ENCODE measurements at regions not wholly inside any gene's neighbourhood (a gene's known extent, or its start where the extent isn't known, plus 50 kb on each side); places are given as distances from the start of the nearest gene placed in this dataset.

DNA sequence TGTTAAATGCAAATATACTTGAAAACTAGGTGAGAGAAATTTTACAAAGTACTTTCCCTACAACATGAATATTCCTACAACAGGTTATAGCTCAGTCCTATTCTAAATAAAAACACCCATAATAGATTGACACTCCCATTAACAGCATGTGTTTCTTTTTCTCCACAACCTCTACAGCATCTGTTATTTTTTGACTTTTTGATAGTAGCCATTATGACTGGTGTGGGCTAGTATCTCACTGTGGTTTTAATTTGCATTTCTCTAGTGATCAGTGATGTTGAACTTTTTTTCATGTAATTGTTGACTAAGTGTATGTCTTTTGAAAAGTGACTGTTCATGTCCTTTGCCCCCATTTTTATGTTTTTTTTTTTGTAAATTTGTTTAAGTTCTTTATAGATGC is 1506.1 kb upstream of the CDH9 start:
- no peaks in the 10 kb centered on the region for H3K36me3 ChIP-seq (ENCODE audit: control insufficient read depth in 2 of 3, insufficient read depth in 3 of 3, low read length in 3 of 3)
- H3K27ac ChIP-seq (ENCODE audit: low read depth in 2 of 2, low read length in 2 of 2) = no peak overlapping the region
- no peaks in the 10 kb centered on the region for H3K27me3 ChIP-seq (ENCODE audit: control insufficient read depth, insufficient read depth, low read length)
- H3K9me3 ChIP-seq (ENCODE audit: control insufficient read depth in 2 of 3, insufficient read depth in 1 of 3, low read length in 3 of 3) = no peaks in the 10 kb centered on the region
- FAIRE-seq = no peak
- H3K9ac ChIP-seq (ENCODE audit: low read length in 3 of 3) = no peak overlapping the region
- no peak for DNase-seq
- no peaks in the 10 kb centered on the region for H3K4me1 ChIP-seq (ENCODE audit: control insufficient read depth in 2 of 3, insufficient read depth in 2 of 3, low read depth in 1 of 3, low read length in 3 of 3)
- TF ChIP-seq, protein P1, sequence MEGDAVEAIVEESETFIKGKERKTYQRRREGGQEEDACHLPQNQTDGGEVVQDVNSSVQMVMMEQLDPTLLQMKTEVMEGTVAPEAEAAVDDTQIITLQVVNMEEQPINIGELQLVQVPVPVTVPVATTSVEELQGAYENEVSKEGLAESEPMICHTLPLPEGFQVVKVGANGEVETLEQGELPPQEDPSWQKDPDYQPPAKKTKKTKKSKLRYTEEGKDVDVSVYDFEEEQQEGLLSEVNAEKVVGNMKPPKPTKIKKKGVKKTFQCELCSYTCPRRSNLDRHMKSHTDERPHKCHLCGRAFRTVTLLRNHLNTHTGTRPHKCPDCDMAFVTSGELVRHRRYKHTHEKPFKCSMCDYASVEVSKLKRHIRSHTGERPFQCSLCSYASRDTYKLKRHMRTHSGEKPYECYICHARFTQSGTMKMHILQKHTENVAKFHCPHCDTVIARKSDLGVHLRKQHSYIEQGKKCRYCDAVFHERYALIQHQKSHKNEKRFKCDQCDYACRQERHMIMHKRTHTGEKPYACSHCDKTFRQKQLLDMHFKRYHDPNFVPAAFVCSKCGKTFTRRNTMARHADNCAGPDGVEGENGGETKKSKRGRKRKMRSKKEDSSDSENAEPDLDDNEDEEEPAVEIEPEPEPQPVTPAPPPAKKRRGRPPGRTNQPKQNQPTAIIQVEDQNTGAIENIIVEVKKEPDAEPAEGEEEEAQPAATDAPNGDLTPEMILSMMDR (IDR thresholded peaks at IDR 0.05; ENCODE audit: borderline replicate concordance, extremely low read depth, insufficient read depth) = no peak
- no peak overlapping the region for H3K4me3 ChIP-seq (ENCODE audit: low read length in 3 of 3)
- intact Hi-C loops (cut with DNase I) = no loop called here

DNA sequence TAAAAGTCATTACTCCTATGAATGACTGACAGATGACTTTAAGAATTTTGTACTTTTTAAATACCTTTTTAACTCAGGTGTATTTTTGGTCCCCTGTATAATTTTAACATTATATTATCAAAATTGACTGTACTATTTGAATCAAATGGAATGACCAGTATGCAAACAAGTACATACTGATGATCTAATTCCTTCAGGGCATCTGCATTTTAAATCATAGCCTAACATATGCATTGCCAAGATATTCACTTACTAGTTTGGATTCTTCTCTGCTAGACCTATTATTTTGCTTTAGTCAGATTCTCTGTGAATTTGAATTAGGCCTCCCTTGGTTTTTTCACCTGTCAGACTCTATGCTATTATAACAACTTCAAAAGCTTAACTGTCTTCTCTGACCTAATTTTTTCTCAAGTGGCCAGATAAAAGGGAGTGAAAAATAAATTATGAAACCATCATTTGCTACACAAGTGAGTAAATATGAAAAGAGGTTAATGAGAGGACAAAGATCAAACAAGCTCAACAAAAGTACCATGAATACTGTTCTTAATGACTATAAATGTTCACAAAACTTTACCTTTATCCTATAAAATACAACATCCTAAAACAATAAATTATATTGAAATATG is 1505.2 kb upstream of the CDH9 start:
- Histone ChIP-seq H3K27me3 (ENCODE audit: control insufficient read depth, insufficient read depth, low read length) (no peaks in the 10 kb centered on the region), H3K4me1 (ENCODE audit: control insufficient read depth in 2 of 3, insufficient read depth in 2 of 3, low read depth in 1 of 3, low read length in 3 of 3) (no peaks in the 10 kb centered on the region), H3K27ac (ENCODE audit: low read depth in 2 of 2, low read length in 2 of 2) (no peak overlapping the region), H3K9me3 (ENCODE audit: control insufficient read depth in 2 of 3, insufficient read depth in 1 of 3, low read length in 3 of 3) (no peaks in the 10 kb centered on the region), H3K4me3 (ENCODE audit: low read length in 3 of 3) (no peak overlapping the region), H3K36me3 (ENCODE audit: control insufficient read depth in 2 of 3, insufficient read depth in 3 of 3, low read length in 3 of 3) (no peaks in the 10 kb centered on the region), H3K9ac (ENCODE audit: low read length in 3 of 3) (no peak overlapping the region)
- intact Hi-C loops (cut with DNase I) = no loop called here
- no peak for DNase-seq
- no peak for FAIRE-seq
- TF ChIP-seq, protein P1 (IDR thresholded peaks at IDR 0.05; ENCODE audit: borderline replicate concordance, extremely low read depth, insufficient read depth) = no peak

DNA sequence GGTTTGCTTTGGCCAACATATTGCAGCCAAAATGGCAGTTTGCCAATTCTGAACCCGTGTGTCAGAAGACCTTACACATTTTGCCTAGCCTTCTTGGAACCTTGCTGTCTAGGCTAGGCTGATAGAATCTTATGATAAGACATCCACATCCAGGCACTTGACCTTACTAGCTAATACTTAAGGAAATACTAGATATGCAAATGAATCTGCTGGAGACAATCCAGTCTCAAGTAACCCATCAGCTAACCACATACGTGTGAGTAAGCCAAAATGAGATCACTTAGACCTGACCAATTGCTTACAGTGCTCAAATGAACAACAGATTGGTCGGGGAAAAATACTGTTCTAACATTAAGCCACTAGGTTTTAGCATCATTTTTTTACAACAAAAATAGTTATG is 1504.6 kb upstream of the CDH9 start:
- Histone ChIP-seq H3K9me3 (ENCODE audit: control insufficient read depth in 2 of 3, insufficient read depth in 1 of 3, low read length in 3 of 3) (no peaks in the 10 kb centered on the region), H3K27me3 (ENCODE audit: control insufficient read depth, insufficient read depth, low read length) (no peaks in the 10 kb centered on the region), H3K4me1 (ENCODE audit: control insufficient read depth in 2 of 3, insufficient read depth in 2 of 3, low read depth in 1 of 3, low read length in 3 of 3) (no peaks in the 10 kb centered on the region), H3K9ac (ENCODE audit: low read length in 3 of 3) (no peak overlapping the region), H3K27ac (ENCODE audit: low read depth in 2 of 2, low read length in 2 of 2) (no peak overlapping the region), H3K4me3 (ENCODE audit: low read length in 3 of 3) (no peak overlapping the region), H3K36me3 (ENCODE audit: control insufficient read depth in 2 of 3, insufficient read depth in 3 of 3, low read length in 3 of 3) (no peaks in the 10 kb centered on the region)
- peak in 1 of 5 donors; percentile 14 for DNase-seq
- TF ChIP-seq, protein P1 (IDR thresholded peaks at IDR 0.05; ENCODE audit: borderline replicate concordance, extremely low read depth, insufficient read depth) = no peak
- no peak for FAIRE-seq
- intact Hi-C loops (cut with DNase I) = no loop called here
